Erythroblast (primary cell): ENCODE measurements at regions not wholly inside any gene's neighbourhood (a gene's known extent, or its start where the extent isn't known, plus 50 kb on each side); places are given as distances from the start of the nearest gene placed in this dataset.

ENCODE experiments used
- GATA1 ChIP-seq: IDR thresholded peaks from 2 replicates; pipeline ENCODE4 v1.6.1; 2011; ENCODE audit warnings: low read depth, mild to moderate bottlenecking, control low read depth, low read length, moderate library complexity
- POLR2A ChIP-seq: IDR thresholded peaks from 2 replicates; pipeline ENCODE4 v1.6.1; 2011; ENCODE audit warnings: mild to moderate bottlenecking, low read length

- TF ChIP-seq POLR2A, result no peak
- TF ChIP-seq GATA1, result no peak
Observed at GRCh38 chr1:214193691-214194090, 87.3 kb upstream of the SMYD2 start.
